ENCODE measurements at regions not wholly inside any gene's neighbourhood (a gene's known extent, or its start where the extent isn't known, plus 50 kb on each side); places are given as distances from the start of the nearest gene placed in this dataset.

DNA sequence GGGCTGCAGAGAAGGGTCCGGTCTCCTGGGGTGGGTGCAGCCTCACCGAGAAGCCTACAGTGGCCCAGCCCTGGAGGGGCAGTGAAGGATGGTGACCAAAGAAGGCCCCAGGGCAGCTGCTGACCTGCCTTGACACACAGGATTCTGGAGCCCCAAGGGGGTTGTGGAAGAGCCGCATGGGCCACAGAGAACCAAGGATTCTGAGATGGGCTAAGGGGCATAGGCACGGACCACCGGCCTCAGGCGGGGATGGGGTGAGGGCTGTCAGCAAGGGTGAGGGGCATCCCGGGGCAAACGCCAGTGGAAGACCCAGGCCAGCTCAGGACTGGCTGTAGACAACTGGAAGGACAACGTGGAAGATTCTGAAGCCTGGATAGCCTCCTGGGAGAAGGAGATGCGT is 151.6 kb downstream of the TEX29 start:
- Histone ChIP-seq H3K27ac (ENCODE audit: low read depth) (no peak overlapping the region), H3K27me3 (ENCODE audit: insufficient read depth) (no peaks in the 10 kb centered on the region), H3K4me3 (no peak overlapping the region), H3K4me1 (ENCODE audit: insufficient read depth) (no peaks in the 10 kb centered on the region), H3K79me2 (replicated peaks; ENCODE audit: insufficient read depth) (no peaks in the 10 kb centered on the region), H3F3A (replicated peaks; ENCODE audit: low read depth) (no peaks in the 10 kb centered on the region), H3K9me2 (ENCODE audit: insufficient read depth) (no peaks in the 10 kb centered on the region), H4K20me1 (replicated peaks; ENCODE audit: insufficient read depth) (no peaks in the 10 kb centered on the region), H2AFZ (no peak overlapping the region), H3K4me2 (no peak overlapping the region), H3K36me3 (ENCODE audit: insufficient read depth) (no peaks in the 10 kb centered on the region)
- Mint-ChIP-seq H3K27me3 (ENCODE audit: insufficient read depth, low read depth, poor library complexity) (peaks cover 13% of the 10 kb centered on the region), H3K9me3 (no peaks in the 10 kb centered on the region), H3K4me3 (no peak overlapping the region), H3K4me1 (no peaks in the 10 kb centered on the region; the same call in 2 of the 3 replicates), H3K36me3 (ENCODE audit: low read depth) (no peaks in the 10 kb centered on the region), H3K27ac (no peak overlapping the region)
- ATAC-seq (no peak), DNase-seq (ENCODE audit: low spot score) (no peak)
- TF ChIP-seq, protein P1, sequence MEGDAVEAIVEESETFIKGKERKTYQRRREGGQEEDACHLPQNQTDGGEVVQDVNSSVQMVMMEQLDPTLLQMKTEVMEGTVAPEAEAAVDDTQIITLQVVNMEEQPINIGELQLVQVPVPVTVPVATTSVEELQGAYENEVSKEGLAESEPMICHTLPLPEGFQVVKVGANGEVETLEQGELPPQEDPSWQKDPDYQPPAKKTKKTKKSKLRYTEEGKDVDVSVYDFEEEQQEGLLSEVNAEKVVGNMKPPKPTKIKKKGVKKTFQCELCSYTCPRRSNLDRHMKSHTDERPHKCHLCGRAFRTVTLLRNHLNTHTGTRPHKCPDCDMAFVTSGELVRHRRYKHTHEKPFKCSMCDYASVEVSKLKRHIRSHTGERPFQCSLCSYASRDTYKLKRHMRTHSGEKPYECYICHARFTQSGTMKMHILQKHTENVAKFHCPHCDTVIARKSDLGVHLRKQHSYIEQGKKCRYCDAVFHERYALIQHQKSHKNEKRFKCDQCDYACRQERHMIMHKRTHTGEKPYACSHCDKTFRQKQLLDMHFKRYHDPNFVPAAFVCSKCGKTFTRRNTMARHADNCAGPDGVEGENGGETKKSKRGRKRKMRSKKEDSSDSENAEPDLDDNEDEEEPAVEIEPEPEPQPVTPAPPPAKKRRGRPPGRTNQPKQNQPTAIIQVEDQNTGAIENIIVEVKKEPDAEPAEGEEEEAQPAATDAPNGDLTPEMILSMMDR (conservative IDR thresholded peaks at IDR 0.05; ENCODE audit: low read depth in 2 of 2), result no peak
- TF ChIP-seq ZNF331 (CRISPR knock-in tag; IDR thresholded peaks at IDR 0.05; ENCODE audit: low read depth) (no peak), ZNF114 (CRISPR knock-in tag; IDR thresholded peaks at IDR 0.05) (no peak), EZH2phosphoT487 (IDR thresholded peaks at IDR 0.05; ENCODE audit: unreplicated experiment) (no peak), STAT1 (IDR thresholded peaks at IDR 0.05; ENCODE audit: unreplicated experiment) (no peak), EZH2 (IDR thresholded peaks at IDR 0.05; ENCODE audit: low read depth, unreplicated experiment) (no peak)
- TF ChIP-seq, protein P2, sequence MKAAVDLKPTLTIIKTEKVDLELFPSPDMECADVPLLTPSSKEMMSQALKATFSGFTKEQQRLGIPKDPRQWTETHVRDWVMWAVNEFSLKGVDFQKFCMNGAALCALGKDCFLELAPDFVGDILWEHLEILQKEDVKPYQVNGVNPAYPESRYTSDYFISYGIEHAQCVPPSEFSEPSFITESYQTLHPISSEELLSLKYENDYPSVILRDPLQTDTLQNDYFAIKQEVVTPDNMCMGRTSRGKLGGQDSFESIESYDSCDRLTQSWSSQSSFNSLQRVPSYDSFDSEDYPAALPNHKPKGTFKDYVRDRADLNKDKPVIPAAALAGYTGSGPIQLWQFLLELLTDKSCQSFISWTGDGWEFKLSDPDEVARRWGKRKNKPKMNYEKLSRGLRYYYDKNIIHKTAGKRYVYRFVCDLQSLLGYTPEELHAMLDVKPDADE (IDR thresholded peaks at IDR 0.05), result no peak
- TF ChIP-seq, protein P3, sequence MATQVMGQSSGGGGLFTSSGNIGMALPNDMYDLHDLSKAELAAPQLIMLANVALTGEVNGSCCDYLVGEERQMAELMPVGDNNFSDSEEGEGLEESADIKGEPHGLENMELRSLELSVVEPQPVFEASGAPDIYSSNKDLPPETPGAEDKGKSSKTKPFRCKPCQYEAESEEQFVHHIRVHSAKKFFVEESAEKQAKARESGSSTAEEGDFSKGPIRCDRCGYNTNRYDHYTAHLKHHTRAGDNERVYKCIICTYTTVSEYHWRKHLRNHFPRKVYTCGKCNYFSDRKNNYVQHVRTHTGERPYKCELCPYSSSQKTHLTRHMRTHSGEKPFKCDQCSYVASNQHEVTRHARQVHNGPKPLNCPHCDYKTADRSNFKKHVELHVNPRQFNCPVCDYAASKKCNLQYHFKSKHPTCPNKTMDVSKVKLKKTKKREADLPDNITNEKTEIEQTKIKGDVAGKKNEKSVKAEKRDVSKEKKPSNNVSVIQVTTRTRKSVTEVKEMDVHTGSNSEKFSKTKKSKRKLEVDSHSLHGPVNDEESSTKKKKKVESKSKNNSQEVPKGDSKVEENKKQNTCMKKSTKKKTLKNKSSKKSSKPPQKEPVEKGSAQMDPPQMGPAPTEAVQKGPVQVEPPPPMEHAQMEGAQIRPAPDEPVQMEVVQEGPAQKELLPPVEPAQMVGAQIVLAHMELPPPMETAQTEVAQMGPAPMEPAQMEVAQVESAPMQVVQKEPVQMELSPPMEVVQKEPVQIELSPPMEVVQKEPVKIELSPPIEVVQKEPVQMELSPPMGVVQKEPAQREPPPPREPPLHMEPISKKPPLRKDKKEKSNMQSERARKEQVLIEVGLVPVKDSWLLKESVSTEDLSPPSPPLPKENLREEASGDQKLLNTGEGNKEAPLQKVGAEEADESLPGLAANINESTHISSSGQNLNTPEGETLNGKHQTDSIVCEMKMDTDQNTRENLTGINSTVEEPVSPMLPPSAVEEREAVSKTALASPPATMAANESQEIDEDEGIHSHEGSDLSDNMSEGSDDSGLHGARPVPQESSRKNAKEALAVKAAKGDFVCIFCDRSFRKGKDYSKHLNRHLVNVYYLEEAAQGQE (IDR thresholded peaks at IDR 0.05; ENCODE audit: unreplicated experiment), result no peak

Data from GM23338 (cell line).